HG02852 (cell line): ENCODE measurements at regions not wholly inside any gene's neighbourhood (a gene's known extent, or its start where the extent isn't known, plus 50 kb on each side); places are given as distances from the start of the nearest gene placed in this dataset.

Experiments
- ATAC-seq: cut with Tn5 transposase; IDR thresholded peaks from one replicate; pipeline ENCODE4 v1.9.1; 2021; ENCODE audit warnings: mild to moderate bottlenecking, moderate library complexity; ENCODE audit not compliant: unreplicated experiment

DNA sequence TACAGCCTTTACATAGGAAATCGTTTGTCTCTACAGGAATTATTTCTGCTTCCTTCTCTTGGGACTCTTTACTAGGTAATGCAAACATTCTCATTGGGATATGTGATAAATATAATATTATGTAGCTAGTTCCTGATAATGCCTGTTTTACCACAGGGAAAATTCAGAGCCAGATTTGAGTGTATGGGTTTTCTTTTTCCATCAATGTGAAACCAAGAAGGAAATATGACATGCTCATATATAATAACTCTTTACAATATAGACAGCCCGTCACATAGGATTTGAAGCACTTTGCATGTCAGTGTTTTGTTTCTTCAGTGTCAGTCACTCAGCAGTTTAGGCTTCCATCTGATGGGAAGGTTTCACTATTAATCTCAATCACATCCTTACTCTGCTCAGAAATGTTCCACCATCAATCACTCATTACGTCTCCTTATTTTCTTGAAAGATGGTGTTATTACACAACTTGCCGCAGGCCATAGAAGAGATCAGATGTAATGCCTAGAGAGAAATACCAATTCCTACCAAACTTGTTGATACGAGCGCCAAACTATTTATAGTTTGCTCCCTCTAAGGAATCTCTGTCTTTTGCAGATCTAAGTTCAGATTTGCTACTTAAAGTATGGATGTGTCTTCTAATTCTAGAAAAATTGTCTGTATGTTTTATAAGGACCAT lies 314.8 kb downstream of the DIPK2A start:
- no peak for ATAC-seq

DNA sequence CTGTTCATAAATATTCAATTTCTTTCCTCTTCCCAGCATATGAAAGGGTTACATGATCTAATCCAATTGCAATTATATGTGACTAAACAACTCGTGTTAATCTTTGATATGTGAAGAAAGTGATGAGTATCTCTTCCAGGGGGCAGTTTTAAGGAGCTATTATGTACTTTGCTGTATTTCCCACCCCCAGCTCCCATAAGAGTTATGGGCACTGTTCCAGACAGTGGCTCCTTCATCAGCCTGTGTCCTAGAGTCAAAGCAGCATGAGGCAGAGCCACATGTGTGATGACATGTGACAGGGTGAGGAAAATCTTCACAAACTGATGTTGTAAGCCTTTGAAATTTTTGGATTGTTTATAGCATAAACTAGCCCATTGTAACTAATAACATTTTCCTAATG lies 315.4 kb downstream of the DIPK2A start:
- ATAC-seq, result no peak

GRCh38 chr3:144289057-144289456 lies 317.4 kb downstream of the DIPK2A start:
- no peak for ATAC-seq

GRCh38 chr3:144294659-144295538 lies 323.3 kb downstream of the DIPK2A start:
- ATAC-seq, result peak; percentile 82

DNA sequence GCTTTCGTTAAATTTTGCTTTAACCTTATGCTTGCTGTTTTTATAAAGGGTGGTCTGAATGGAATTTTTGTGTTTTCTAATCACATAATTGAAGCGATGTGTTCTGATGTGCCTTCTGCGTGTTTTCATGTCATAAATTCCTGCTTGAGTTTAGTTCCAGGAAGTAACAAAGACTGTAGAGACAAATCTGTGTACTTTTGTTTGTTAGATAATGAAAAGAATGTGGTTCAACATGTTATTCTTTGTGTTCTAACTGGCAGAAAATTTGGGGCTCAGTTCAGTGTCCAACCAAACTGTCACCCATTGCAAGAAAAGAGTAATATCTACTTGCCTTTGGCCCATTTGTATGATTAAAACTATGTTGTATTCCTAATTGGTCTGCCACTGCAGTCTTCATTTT lies 324.0 kb downstream of the DIPK2A start:
- no peak for ATAC-seq

GRCh38 chr3:144296808-144297207 lies 325.2 kb downstream of the DIPK2A start:
- ATAC-seq, result no peak

DNA sequence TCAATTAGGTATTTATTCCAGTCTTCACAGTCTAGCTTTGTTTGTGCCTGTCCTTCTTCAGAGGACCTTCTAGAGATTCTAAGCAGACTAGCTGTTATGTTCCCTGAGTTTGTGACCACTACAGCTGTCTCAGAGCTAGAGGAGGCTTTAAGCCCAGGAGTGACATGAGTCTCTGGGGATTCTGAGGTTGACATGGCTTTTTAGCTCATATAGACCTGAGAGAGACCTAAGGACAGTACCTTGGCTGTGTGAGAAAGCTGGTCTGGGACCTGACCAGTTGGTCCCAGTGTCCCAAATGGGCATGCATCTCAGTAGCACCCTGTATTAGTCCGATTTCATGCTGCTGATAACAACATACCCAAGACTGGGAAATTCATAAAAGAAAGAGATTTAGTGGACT lies 330.2 kb downstream of the DIPK2A start:
- ATAC-seq, result no peak

GRCh38 chr3:144307951-144308350 lies 336.3 kb downstream of the DIPK2A start:
- ATAC-seq, result no peak

GRCh38 chr3:144308396-144308795 lies 336.8 kb downstream of the DIPK2A start:
- no peak for ATAC-seq

GRCh38 chr3:144312702-144313101 lies 341.1 kb downstream of the DIPK2A start:
- no peak for ATAC-seq

DNA sequence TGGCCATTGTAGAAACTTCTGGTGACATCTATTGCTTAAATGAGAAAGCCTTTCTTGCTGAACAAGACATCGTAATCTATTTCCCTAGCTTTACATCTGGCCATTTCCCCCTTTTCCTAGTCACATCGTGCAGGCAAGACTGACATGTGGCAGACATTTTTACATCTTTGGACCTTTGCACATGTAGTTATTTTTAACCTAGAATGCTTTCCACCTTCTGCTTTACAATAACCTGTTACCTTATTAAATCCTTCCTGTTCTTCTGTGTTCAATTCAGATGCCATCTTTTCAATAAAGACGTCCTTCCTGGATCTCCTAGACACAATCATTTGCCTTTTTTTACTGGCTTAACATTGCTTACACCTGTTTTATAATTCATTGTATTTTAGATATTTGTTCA lies 343.3 kb downstream of the DIPK2A start:
- ATAC-seq, result no peak

DNA sequence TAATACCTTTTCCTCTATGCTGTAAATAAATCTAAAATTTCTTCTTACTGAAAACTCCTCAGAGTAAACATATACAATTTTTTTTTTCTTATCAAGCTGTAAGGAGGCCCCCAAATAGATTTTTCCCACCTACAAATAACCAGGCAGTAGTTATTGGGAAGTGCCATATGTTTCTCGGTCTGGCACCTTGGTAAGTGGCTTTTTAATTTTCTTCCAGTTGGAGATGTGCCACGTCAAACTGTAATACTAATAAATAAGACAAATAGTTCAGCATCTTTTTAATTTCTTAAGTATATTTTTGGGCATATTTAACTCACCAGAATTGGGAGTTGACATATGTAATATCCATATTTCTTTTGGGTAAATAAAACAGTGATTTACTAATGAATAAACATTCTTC lies 346.3 kb downstream of the DIPK2A start:
- no peak for ATAC-seq

DNA sequence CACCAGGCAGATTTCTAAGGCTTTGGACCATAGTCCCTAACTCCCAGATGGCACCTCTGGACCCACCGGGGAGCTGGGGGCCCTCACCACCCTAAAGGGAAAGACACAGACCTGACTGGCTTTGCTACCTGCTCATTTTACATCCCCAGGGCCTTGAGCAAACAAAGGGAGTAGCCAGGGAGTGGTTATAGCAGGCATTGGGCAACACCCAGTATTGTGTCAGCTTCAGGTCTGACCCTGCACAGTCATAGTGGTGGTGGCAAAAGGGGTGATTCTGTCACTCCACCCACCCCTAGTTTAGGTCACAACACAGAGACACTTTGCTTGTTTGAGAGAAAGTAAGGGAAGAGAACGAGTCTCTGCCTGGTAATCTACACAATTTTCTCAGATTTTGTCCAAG lies 352.5 kb downstream of the DIPK2A start:
- no peak for ATAC-seq

- no peak for ATAC-seq
Measured at GRCh38 chr3:144332868-144333267, 361.2 kb downstream of the DIPK2A start.

DNA sequence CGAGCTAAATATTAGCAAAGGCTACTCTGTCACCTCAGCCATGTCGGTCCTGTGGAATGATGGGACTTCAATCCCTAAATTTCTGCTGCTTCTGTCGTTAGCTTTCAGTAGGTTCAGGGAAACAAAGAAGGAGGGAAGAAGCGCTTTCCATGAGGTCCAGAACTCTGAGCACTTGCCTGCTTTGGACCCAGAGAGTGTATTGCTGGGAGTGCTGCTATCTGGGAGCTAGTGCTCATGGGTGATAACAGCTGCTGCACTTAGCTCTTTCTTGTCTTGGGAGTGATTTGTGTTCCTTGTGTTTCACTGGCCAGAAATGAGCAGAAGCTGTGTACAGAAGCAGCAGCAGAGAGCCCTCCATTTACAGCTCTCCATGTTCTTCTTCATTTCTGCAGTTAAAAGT lies 369.8 kb downstream of the DIPK2A start:
- no peak for ATAC-seq

GRCh38 chr3:144343343-144343742 lies 371.7 kb downstream of the DIPK2A start:
- no peak for ATAC-seq

DNA sequence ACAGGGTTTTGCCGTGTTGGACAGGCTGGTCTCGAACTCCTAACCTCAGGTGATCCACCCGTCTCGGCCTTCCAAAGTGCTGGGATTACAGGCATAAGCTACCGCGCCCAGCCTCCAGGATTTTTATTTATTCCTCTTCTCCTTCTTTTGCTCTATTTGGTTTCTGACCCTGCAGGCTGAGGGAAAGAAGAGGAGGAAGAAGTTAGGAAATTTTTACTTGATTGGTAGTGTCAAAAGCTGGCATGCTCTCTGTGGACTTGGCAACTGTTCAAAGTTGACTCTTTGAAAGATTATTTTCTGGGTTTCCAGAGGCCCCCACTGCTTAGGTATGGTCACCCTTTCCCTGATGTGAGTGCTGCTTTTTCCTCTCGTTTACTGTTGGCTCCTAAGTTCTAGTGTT lies 372.2 kb downstream of the DIPK2A start:
- no peak for ATAC-seq

DNA sequence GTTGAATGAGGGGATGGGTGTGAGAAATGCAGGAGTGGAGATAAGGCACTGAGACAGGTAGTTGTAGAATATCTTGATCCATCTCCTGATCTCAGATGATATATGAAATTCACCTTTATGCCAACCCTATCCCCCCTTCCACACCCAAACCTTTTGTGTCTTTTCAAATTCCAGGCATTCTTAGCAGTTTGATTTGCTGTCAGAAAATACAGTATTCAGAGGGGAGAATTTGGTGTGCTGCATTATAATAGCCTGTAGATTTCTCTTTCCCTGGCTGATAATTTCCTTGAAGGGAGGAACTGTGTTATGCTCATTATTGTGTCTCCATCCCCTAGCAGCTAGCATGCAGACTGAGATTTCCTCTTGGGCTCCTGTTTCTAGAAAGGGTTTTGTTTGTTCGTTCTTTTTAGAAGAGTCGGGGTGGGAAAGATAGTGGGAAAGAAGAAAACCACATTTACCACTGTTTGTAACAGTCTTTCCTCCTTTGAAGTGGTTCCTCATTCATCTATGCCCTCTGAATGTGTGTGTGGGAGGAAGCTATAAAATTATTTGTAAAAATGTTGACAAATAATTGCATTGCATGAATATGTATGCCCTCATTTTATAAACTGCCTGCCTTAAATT lies 373.4 kb downstream of the DIPK2A start:
- no peak for ATAC-seq

DNA sequence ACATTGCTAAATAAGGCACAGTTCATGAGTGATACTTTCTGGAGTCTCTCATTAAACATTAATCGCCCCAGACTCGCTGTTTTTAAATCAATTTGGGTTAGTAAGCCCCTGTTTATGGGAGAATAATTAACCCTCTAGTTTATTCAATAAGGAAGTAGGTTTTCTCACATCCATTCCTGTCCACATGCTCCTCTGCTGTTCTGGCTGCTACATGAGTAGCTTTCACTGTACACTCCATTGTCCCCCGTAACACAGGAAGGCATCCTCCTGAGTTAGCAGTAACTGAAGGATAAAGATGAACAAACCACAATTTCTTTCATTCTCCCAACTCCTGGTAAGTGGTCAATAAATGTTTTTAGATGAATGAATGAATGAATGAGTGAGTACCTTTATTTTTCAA lies 378.5 kb downstream of the DIPK2A start:
- ATAC-seq, result no peak

DNA sequence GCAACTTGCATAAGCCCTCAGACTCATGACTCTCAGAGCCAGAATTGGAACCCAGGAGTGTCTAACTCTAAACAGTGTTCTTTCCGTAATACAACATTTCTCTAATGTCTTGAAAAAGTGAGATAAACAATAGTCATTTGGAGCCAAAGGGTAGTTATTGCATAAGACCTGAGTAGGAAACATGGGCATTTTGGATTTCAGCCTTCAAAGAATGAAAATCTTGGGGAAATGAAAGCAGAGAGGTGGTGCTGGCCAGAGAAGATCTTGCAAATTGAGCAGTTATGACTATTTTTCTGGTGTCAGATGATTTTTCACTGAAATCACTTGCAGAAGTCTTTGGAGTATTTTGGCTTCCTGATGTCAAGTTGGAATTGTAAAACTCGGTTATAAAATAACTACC lies 379.4 kb downstream of the DIPK2A start:
- ATAC-seq, result no peak

DNA sequence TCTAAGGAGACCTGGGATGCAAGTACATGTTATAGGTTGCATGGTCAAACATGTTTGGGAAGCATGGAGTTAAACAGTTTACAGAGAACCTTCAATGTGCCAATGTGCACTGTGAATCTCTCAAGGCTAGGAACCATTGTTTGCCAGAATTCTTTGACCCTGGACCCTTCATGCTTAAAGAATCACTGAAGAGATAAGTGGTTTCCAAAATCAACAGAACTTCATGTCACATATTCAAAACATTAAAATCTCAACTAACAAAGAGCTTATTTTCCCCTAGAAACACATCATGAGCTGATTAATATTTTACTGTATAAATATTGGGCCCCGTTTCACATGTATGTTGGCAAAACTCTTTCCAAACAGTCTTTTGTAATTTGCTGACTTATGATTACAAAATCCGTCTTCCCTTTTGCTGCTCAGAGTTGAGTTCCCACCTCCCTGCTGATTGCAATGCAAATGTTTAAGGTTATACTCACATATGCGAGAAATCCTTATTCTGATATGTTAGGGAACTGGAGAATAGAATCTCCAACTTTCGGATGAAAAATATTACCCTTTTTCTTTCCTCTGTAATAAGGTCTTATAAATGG lies 380.2 kb downstream of the DIPK2A start:
- ATAC-seq, result no peak

DNA sequence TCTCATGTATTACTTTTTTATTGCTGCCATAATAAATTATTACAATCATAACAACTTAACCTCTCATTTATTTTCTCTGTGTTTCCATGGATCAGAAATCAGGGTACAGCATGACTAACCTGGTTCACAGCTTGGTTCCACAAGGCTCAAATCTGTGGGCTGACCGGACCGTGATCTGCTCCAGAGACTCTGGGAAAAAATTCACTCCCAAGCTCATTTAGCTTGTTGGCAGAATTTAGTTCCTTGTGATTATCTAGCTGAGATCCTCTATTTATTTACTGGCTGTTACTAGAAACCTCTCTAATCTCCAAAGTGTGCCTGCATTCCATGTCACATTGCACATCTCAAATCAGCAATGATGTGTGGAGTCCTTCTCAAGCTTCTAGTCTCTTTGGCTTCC lies 386.6 kb downstream of the DIPK2A start:
- no peak for ATAC-seq
